ENCODE measurements at regions not wholly inside any gene's neighbourhood (a gene's known extent, or its start where the extent isn't known, plus 50 kb on each side); places are given as distances from the start of the nearest gene placed in this dataset.
"Not testable (repeated sequence)": the region's sequence is repeated elsewhere in the genome, so short reads cannot be mapped to it uniquely, and the experiment has no call there.

- Histone ChIP-seq H3K27me3 (ENCODE audit: insufficient read depth, low read length) (no peaks in the 10 kb centered on the region), H3K4me3 (ENCODE audit: insufficient read depth, low read length) (no peak overlapping the region), H3K36me3 (ENCODE audit: insufficient read depth, low read length) (no peaks in the 10 kb centered on the region), H3K9me3 (ENCODE audit: low read depth, low read length) (no peaks in the 10 kb centered on the region), H2AFZ (ENCODE audit: low read length) (no peak overlapping the region), H3K79me2 (ENCODE audit: insufficient read depth, low read length) (no peaks in the 10 kb centered on the region), H3K27ac (ENCODE audit: low read depth, low read length) (no peak overlapping the region), H3K4me2 (ENCODE audit: insufficient read depth, low read length) (no peak overlapping the region), H3K4me1 (ENCODE audit: insufficient read depth, low read length) (no peaks in the 10 kb centered on the region), H4K20me1 (ENCODE audit: insufficient read depth, low read length) (no peaks in the 10 kb centered on the region)
- DNase-seq (ENCODE audit: insufficient read length, low spot score, missing footprints), result no peak
- no peak for TF ChIP-seq CTCF (IDR thresholded peaks at IDR 0.05; ENCODE audit: extremely low read depth, low read depth, low read length)
Measured at GRCh38 chr20:39716796-39717341, 754.7 kb downstream of the DHX35 start.

GRCh38 chr20:39713076-39713840, 751.1 kb downstream of the DHX35 start:
- no peak for TF ChIP-seq CTCF (IDR thresholded peaks at IDR 0.05; ENCODE audit: extremely low read depth, low read depth, low read length)
- Histone ChIP-seq H3K4me1 (ENCODE audit: insufficient read depth, low read length) (no peaks in the 10 kb centered on the region), H3K27me3 (ENCODE audit: insufficient read depth, low read length) (no peaks in the 10 kb centered on the region), H2AFZ (ENCODE audit: low read length) (no peak overlapping the region), H3K36me3 (ENCODE audit: insufficient read depth, low read length) (no peaks in the 10 kb centered on the region), H3K9me3 (ENCODE audit: low read depth, low read length) (no peaks in the 10 kb centered on the region), H4K20me1 (ENCODE audit: insufficient read depth, low read length) (no peaks in the 10 kb centered on the region), H3K27ac (ENCODE audit: low read depth, low read length) (no peak overlapping the region), H3K4me3 (ENCODE audit: insufficient read depth, low read length) (no peak overlapping the region), H3K4me2 (ENCODE audit: insufficient read depth, low read length) (no peak overlapping the region), H3K79me2 (ENCODE audit: insufficient read depth, low read length) (no peaks in the 10 kb centered on the region)
- no peak for DNase-seq (ENCODE audit: insufficient read length, low spot score, missing footprints)

- Histone ChIP-seq H2AFZ (ENCODE audit: low read length) (no peak overlapping the region), H3K4me3 (ENCODE audit: insufficient read depth, low read length) (no peak overlapping the region), H3K79me2 (ENCODE audit: insufficient read depth, low read length) (no peaks in the 10 kb centered on the region), H4K20me1 (ENCODE audit: insufficient read depth, low read length) (no peaks in the 10 kb centered on the region), H3K4me2 (ENCODE audit: insufficient read depth, low read length) (no peak overlapping the region), H3K9me3 (ENCODE audit: low read depth, low read length) (no peaks in the 10 kb centered on the region), H3K27ac (ENCODE audit: low read depth, low read length) (no peak overlapping the region), H3K36me3 (ENCODE audit: insufficient read depth, low read length) (no peaks in the 10 kb centered on the region), H3K4me1 (ENCODE audit: insufficient read depth, low read length) (no peaks in the 10 kb centered on the region), H3K27me3 (ENCODE audit: insufficient read depth, low read length) (no peaks in the 10 kb centered on the region)
- no peak for DNase-seq (ENCODE audit: insufficient read length, low spot score, missing footprints)
- no peak for TF ChIP-seq CTCF (IDR thresholded peaks at IDR 0.05; ENCODE audit: extremely low read depth, low read depth, low read length)
Measured at GRCh38 chr20:39706184-39706663, 744.1 kb downstream of the DHX35 start.

GRCh38 chr20:39705032-39705431, 742.9 kb downstream of the DHX35 start:
- Histone ChIP-seq H2AFZ (ENCODE audit: low read length) (no peak overlapping the region), H3K27me3 (ENCODE audit: insufficient read depth, low read length) (no peaks in the 10 kb centered on the region), H3K27ac (ENCODE audit: low read depth, low read length) (no peak overlapping the region), H3K4me2 (ENCODE audit: insufficient read depth, low read length) (no peak overlapping the region), H3K4me3 (ENCODE audit: insufficient read depth, low read length) (no peak overlapping the region), H4K20me1 (ENCODE audit: insufficient read depth, low read length) (no peaks in the 10 kb centered on the region), H3K4me1 (ENCODE audit: insufficient read depth, low read length) (no peaks in the 10 kb centered on the region), H3K79me2 (ENCODE audit: insufficient read depth, low read length) (no peaks in the 10 kb centered on the region), H3K9me3 (ENCODE audit: low read depth, low read length) (no peaks in the 10 kb centered on the region), H3K36me3 (ENCODE audit: insufficient read depth, low read length) (no peaks in the 10 kb centered on the region)
- no peak for DNase-seq (ENCODE audit: insufficient read length, low spot score, missing footprints)
- no peak for TF ChIP-seq CTCF (IDR thresholded peaks at IDR 0.05; ENCODE audit: extremely low read depth, low read depth, low read length)

- H3K9me3 ChIP-seq (ENCODE audit: low read depth, low read length); H3K4me3 ChIP-seq (ENCODE audit: insufficient read depth, low read length); DNase-seq (ENCODE audit: insufficient read length, low spot score, missing footprints); H3K4me1 ChIP-seq (ENCODE audit: insufficient read depth, low read length); H3K4me2 ChIP-seq (ENCODE audit: insufficient read depth, low read length); H3K27me3 ChIP-seq (ENCODE audit: insufficient read depth, low read length); H4K20me1 ChIP-seq (ENCODE audit: insufficient read depth, low read length); H2AFZ ChIP-seq (ENCODE audit: low read length); H3K36me3 ChIP-seq (ENCODE audit: insufficient read depth, low read length); H3K27ac ChIP-seq (ENCODE audit: low read depth, low read length); H3K79me2 ChIP-seq (ENCODE audit: insufficient read depth, low read length): not testable (repeated sequence)
Measured at GRCh38 chr20:39703357-39703756, 741.2 kb downstream of the DHX35 start.
